ENCODE measurements at regions not wholly inside any gene's neighbourhood (a gene's known extent, or its start where the extent isn't known, plus 50 kb on each side); places are given as distances from the start of the nearest gene placed in this dataset.

DNA sequence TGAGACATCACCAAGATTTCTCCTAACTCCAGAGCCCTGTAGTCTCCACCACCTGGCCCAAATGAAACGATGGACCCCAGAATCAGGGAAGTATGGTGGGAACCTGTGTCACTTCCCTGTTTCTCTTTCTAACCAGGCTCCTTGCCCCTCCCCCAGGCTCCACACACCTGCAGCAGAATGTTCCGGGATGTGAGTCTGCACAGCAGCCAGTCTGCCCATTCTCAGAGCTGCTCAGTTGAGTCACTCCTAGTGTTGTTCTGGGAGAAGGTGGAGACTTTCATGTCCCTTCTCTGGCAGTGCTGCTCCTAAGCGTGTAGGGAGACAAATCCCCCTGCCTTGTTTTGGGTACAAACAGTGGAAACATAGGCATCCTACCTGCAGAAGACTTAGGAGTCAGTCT is 76.0 kb upstream of the XPA start:
- TF ChIP-seq, protein P1, sequence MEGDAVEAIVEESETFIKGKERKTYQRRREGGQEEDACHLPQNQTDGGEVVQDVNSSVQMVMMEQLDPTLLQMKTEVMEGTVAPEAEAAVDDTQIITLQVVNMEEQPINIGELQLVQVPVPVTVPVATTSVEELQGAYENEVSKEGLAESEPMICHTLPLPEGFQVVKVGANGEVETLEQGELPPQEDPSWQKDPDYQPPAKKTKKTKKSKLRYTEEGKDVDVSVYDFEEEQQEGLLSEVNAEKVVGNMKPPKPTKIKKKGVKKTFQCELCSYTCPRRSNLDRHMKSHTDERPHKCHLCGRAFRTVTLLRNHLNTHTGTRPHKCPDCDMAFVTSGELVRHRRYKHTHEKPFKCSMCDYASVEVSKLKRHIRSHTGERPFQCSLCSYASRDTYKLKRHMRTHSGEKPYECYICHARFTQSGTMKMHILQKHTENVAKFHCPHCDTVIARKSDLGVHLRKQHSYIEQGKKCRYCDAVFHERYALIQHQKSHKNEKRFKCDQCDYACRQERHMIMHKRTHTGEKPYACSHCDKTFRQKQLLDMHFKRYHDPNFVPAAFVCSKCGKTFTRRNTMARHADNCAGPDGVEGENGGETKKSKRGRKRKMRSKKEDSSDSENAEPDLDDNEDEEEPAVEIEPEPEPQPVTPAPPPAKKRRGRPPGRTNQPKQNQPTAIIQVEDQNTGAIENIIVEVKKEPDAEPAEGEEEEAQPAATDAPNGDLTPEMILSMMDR (IDR thresholded peaks at IDR 0.05), result no peak
- TF ChIP-seq POLR2A (IDR thresholded peaks at IDR 0.05), result no peak

All from esophagus squamous epithelium (tissue), 4 donors.